Heart left ventricle (tissue), 13 donors: ENCODE measurements at regions not wholly inside any gene's neighbourhood (a gene's known extent, or its start where the extent isn't known, plus 50 kb on each side); places are given as distances from the start of the nearest gene placed in this dataset.

Experiments
- CTCF ChIP-seq, 12 donors: fragments of 200-600 bp; sonication (generic) in 4 of 12; IDR thresholded peaks; one replicate each; pipeline versions ENCODE4 v1.5.0 to v1.8.0; 2018 to 2022; ENCODE audit warnings: antibody characterized with exemption in 12 of 12, mild to moderate bottlenecking in 5 of 12
- POLR2A ChIP-seq, 2 donors: fragments of 450-650 bp; IDR thresholded peaks; one replicate each; pipeline ENCODE4 v1.6.1; 2017; ENCODE audit warnings: antibody characterized with exemption in 2 of 2, mild to moderate bottlenecking in 2 of 2, moderate library complexity in 2 of 2
- donor health status: ischemic (EF 13 %, LVEDD 7.1; RV severe dilation, severe dysfunction).
- donor health status: DM: no; HTN: yes; CAD: no.
- donor health status: DM: no; HTN: no; CAD: no.
- donor health status: ischemic (EF 25% LVEDD 6.9; RV normal size, moderate dysfunction).
- donor health status: ischemic (EF 25% LVEDD 5.7; RV mildly dilated, moderate dysfunction).
- donor health status: ischemic (EF 35%, LVEDD 5.7; RV mildly dilated, moderate dysfunction).
- donor health status: nonischemic (EF 11% LVEDD 7.7; RV severe dilation, severe dysfunction).
- donor health status: DM: yes; HTN: yes; CAD: no.
- donor health status: PGD.
- donor health status: ischemic (EF 29% LVEDD 5.4; RV normal size, mild dysfunction).
- donor health status: nonischemic (EF 23%, LVEDD 6.1; RV moderate dilation, normal function).

GRCh38 chr15:37452498-37452897 lies 352.1 kb upstream of the MEIS2 start:
- TF ChIP-seq CTCF (IDR thresholded peaks at IDR 0.05) (no peak), POLR2A (IDR thresholded peaks at IDR 0.05) (no peak)
